ENCODE measurements at regions not wholly inside any gene's neighbourhood (a gene's known extent, or its start where the extent isn't known, plus 50 kb on each side); places are given as distances from the start of the nearest gene placed in this dataset.

DNA sequence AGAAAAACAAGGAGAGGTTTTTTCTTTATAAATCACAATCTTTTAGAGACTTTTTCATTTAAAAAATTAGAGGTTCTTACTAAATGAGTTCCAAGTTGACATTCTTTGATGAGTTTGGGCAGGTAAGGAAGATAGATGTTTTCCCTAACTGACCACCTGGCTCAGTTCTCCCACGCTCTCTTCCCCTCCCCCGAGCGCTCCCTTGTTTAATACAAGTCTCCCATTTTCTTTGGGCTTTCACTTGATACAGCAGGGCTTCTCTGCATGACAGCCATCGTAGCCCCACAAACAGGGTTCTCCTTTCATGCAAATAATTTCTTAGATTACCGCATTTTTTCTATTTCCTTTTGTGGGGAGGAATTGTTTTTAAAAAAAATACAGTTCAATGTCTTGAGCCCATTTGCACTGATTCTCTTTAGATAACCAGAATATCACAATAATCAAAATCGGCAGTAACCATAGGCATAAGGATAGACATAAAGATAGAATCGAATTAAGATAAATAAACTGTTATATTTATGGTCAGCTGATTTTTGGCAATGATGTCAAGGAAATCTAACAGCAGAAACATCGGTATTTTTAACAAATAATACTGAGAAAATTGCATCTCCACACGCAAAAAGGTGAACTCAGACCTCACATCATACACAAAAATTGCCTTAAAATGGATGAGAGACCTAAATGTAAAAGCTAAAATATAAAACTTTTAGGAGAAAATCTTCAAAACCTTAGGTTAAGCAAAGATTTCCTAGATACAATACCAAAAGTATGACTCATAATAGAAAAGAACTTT is 325.4 kb downstream of the PIK3R1 start:
- intact Hi-C loops (cut with micrococcal nuclease; ENCODE audit: unreplicated experiment): no loop called here
- H2AFZ ChIP-seq (ENCODE audit: low read length): no peak overlapping the region
- H3K9me2 ChIP-seq (ENCODE audit: insufficient read depth, low read length): no peaks in the 10 kb centered on the region
- H3K36me3 ChIP-seq (ENCODE audit: insufficient read depth, low read length): no peaks in the 10 kb centered on the region
- H3K4me1 ChIP-seq (ENCODE audit: insufficient read depth, low read length, poor library complexity, severe bottlenecking): no peaks in the 10 kb centered on the region
- DNase-seq (ENCODE audit: low spot score): no peak
- H3K9me3 ChIP-seq (ENCODE audit: low read length): no peaks in the 10 kb centered on the region
- H3K4me2 ChIP-seq (ENCODE audit: low read length): no peak overlapping the region
- no peak overlapping the region for H3K4me3 ChIP-seq (ENCODE audit: low read depth, low read length, poor library complexity, severe bottlenecking)
- no TSS peak for BruUV-seq (replicated peaks)
- H3K27ac ChIP-seq (ENCODE audit: low read depth, low read length, poor library complexity, severe bottlenecking): no peak overlapping the region
- POLR2A ChIA-PET: no interaction called here
- no peaks in the 10 kb centered on the region for H4K20me1 ChIP-seq (ENCODE audit: insufficient read depth, low read length)
- H3K79me2 ChIP-seq (ENCODE audit: insufficient read depth, low read depth, low read length): no peaks in the 10 kb centered on the region
- TF ChIP-seq EZH2phosphoT487 (IDR thresholded peaks at IDR 0.05; ENCODE audit: borderline replicate concordance, low read depth, low read length): no peak
- TF ChIP-seq, protein P1, sequence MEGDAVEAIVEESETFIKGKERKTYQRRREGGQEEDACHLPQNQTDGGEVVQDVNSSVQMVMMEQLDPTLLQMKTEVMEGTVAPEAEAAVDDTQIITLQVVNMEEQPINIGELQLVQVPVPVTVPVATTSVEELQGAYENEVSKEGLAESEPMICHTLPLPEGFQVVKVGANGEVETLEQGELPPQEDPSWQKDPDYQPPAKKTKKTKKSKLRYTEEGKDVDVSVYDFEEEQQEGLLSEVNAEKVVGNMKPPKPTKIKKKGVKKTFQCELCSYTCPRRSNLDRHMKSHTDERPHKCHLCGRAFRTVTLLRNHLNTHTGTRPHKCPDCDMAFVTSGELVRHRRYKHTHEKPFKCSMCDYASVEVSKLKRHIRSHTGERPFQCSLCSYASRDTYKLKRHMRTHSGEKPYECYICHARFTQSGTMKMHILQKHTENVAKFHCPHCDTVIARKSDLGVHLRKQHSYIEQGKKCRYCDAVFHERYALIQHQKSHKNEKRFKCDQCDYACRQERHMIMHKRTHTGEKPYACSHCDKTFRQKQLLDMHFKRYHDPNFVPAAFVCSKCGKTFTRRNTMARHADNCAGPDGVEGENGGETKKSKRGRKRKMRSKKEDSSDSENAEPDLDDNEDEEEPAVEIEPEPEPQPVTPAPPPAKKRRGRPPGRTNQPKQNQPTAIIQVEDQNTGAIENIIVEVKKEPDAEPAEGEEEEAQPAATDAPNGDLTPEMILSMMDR (conservative IDR thresholded peaks at IDR 0.05; ENCODE audit: low read length): no peak
- CTCF ChIA-PET (ENCODE audit: unreplicated experiment): no interaction called here

DNA sequence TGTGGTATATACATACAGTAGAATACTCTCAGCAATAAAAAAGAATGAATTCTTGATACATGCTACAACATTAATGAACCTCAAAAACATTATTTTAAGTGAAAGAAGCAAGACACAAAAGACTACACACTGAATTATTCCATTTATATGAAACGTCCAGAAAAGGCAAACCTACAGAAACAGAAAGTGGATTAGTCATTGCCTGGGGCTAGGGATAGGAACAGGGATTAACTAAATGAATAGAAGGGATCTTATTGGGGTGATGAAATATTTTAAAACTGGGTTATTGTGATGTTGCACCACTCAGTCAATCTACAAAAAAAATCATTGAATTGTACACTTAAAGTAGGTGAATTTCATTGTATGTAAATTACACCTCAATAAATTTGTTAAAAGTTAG is 326.7 kb downstream of the PIK3R1 start:
- no TSS peak for BruUV-seq (replicated peaks)
- CTCF ChIA-PET (ENCODE audit: unreplicated experiment): no interaction called here
- H3K79me2 ChIP-seq (ENCODE audit: insufficient read depth, low read depth, low read length): no peaks in the 10 kb centered on the region
- H4K20me1 ChIP-seq (ENCODE audit: insufficient read depth, low read length): no peaks in the 10 kb centered on the region
- TF ChIP-seq, protein P1 (conservative IDR thresholded peaks at IDR 0.05; ENCODE audit: low read length): no peak
- TF ChIP-seq EZH2phosphoT487 (IDR thresholded peaks at IDR 0.05; ENCODE audit: borderline replicate concordance, low read depth, low read length): no peak
- no peak for DNase-seq (ENCODE audit: low spot score)
- H3K4me2 ChIP-seq (ENCODE audit: low read length): no peak overlapping the region
- H3K36me3 ChIP-seq (ENCODE audit: insufficient read depth, low read length): no peaks in the 10 kb centered on the region
- intact Hi-C loops (cut with micrococcal nuclease; ENCODE audit: unreplicated experiment): no loop called here
- no peak overlapping the region for H3K4me3 ChIP-seq (ENCODE audit: low read depth, low read length, poor library complexity, severe bottlenecking)
- H3K9me2 ChIP-seq (ENCODE audit: insufficient read depth, low read length): no peaks in the 10 kb centered on the region
- H3K9me3 ChIP-seq (ENCODE audit: low read length): no peaks in the 10 kb centered on the region
- no peak overlapping the region for H2AFZ ChIP-seq (ENCODE audit: low read length)
- POLR2A ChIA-PET: no interaction called here
- H3K4me1 ChIP-seq (ENCODE audit: insufficient read depth, low read length, poor library complexity, severe bottlenecking): no peaks in the 10 kb centered on the region
- H3K27ac ChIP-seq (ENCODE audit: low read depth, low read length, poor library complexity, severe bottlenecking): no peak overlapping the region

DNA sequence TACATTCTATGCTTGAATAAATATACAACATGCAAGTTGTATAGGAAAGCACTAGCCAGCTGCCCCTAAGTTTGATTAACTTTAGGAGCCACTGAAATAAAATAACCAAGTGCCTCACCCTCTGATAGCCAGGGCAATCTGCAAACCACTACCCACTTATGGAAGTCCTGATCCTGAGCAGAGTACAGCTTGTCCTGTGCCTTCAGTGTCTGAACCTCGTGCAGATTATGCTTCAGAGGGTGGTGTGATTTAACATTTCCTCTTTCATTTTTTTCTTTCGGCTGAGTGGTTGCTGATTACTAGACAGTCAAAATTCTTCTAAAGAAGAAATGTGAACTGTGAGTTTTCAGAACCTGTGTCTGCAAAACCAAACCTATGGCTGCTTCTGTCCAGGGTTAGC is 327.7 kb downstream of the PIK3R1 start:
- H3K9me2 ChIP-seq (ENCODE audit: insufficient read depth, low read length): no peaks in the 10 kb centered on the region
- H2AFZ ChIP-seq (ENCODE audit: low read length): no peak overlapping the region
- no peaks in the 10 kb centered on the region for H3K4me1 ChIP-seq (ENCODE audit: insufficient read depth, low read length, poor library complexity, severe bottlenecking)
- H3K79me2 ChIP-seq (ENCODE audit: insufficient read depth, low read depth, low read length): no peaks in the 10 kb centered on the region
- no peak for TF ChIP-seq EZH2phosphoT487 (IDR thresholded peaks at IDR 0.05; ENCODE audit: borderline replicate concordance, low read depth, low read length)
- TF ChIP-seq, protein P1 (conservative IDR thresholded peaks at IDR 0.05; ENCODE audit: low read length): no peak
- intact Hi-C loops (cut with micrococcal nuclease; ENCODE audit: unreplicated experiment): no loop called here
- no peak for DNase-seq (ENCODE audit: low spot score)
- H3K27ac ChIP-seq (ENCODE audit: low read depth, low read length, poor library complexity, severe bottlenecking): no peak overlapping the region
- CTCF ChIA-PET (ENCODE audit: unreplicated experiment): no interaction called here
- H4K20me1 ChIP-seq (ENCODE audit: insufficient read depth, low read length): no peaks in the 10 kb centered on the region
- no TSS peak for BruUV-seq (replicated peaks)
- no peaks in the 10 kb centered on the region for H3K9me3 ChIP-seq (ENCODE audit: low read length)
- POLR2A ChIA-PET: no interaction called here
- H3K4me3 ChIP-seq (ENCODE audit: low read depth, low read length, poor library complexity, severe bottlenecking): no peak overlapping the region
- H3K4me2 ChIP-seq (ENCODE audit: low read length): no peak overlapping the region
- no peaks in the 10 kb centered on the region for H3K36me3 ChIP-seq (ENCODE audit: insufficient read depth, low read length)
